ENCODE measurements at regions not wholly inside any gene's neighbourhood (a gene's known extent, or its start where the extent isn't known, plus 50 kb on each side); places are given as distances from the start of the nearest gene placed in this dataset.

- TF ChIP-seq CTCF (IDR thresholded peaks at IDR 0.05): no peak
- no peak for TF ChIP-seq POLR2A (IDR thresholded peaks at IDR 0.05)
- no peak for TF ChIP-seq EP300 (IDR thresholded peaks at IDR 0.05; ENCODE audit: low read depth)
- peak in 1 of 3 donors; percentile 22 for TF ChIP-seq POLR2AphosphoS5 (IDR thresholded peaks at IDR 0.05)
Observed at GRCh38 chr1:14135070-14135469, 435.1 kb downstream of the PRDM2 start.
